Occipital lobe (tissue), 1 donor: ENCODE measurements at regions not wholly inside any gene's neighbourhood (a gene's known extent, or its start where the extent isn't known, plus 50 kb on each side); places are given as distances from the start of the nearest gene placed in this dataset.
"Not testable (repeated sequence)": the region's sequence is repeated elsewhere in the genome, so short reads cannot be mapped to it uniquely, and the experiment has no call there.

Experiments
- DNase-seq: peaks from one replicate; lab custom pipeline; 2025; lab: John Stamatoyannopoulos, UW

GRCh38 chr13:43946281-43946680 is 66.6 kb downstream of the LACC1 start:
- DNase-seq = no peak

DNA sequence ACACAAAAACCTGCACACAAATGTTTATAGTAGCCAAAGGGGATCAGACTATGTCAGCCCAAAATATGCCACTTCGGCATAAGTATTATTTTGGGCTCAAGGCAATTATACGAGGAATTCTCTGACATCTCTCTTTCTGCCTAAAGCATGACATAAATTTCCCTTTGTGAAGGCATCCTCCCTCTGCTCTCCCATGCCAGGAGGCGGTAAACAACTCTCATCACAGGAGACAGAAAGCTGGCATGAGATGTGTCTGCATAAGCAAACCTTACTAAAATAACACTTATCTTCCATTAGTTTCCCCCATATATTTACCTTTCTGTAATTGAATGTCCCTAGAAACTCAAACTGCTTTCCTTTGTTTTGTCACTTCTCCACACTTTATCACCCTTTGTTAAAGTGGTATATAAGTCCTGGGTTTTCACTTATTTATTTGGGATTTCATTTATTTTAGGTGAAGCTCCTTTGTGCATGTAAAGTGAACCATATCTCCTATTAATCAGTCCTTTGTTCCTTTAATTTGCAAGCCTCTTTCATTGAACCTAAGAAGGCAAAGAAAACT is 68.3 kb downstream of the LACC1 start:
- no peak for DNase-seq

DNA sequence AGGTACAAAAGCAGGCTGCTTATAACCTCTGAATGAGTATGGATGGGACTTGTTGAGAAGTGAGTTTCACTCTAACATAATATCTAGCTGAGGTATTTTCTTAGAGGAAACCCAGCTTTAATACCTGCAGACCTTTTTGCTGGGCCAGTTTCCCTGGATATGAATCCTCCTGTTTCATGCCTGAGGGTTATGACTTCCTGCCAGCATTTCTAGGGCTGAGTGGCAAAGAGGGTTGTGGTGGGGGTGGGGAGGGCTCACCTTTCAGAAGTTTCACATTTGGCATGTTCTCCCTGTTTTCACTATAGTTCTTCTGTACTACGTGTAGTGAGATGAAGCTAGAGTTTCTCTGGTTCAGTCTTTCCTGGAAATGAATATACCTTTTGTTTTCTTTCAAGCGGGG is 73.7 kb downstream of the LACC1 start:
- DNase-seq = no peak

DNA sequence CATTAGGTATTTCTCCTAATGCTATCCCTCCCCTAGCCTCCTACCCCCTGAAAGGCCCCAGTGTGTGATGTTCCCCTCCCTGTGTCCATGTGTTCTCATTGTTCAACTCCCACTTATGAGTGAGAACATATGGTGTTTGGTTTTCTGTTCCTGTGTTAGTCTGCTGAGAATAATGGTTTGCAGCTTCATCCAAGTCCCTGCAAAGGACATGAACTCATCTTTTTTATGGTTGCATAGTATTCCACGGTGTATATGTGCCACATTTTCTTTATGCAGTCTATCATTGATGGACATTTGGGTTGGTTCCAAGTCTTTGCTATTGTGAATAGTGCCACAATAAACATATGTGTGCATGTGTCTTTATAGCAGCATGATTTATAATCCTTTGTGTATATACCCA is 77.3 kb downstream of the LACC1 start:
- not testable (repeated sequence) for DNase-seq

DNA sequence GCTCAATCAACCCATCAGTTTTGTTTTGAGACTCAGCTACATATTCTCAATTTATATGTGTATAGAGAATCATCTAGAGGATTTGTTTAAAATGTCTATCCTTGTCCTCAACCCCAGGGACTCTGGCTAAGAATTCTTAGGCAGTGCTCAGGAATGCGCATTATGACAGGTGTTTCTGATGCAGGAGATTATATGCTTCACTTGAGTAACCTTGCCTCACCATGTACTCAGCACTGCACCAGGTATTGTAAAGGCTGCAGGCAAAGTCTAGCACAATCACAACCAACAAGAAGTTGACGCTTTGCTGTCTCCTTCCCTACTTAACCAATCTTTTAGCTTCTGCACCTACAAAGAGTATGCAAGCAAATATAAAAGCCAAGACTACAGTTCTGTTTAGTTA is 79.6 kb downstream of the LACC1 start:
- no peak for DNase-seq

- no peak for DNase-seq
These were observed 82.2 kb downstream of the LACC1 start for GRCh38 chr13:43961909-43962308.

DNA sequence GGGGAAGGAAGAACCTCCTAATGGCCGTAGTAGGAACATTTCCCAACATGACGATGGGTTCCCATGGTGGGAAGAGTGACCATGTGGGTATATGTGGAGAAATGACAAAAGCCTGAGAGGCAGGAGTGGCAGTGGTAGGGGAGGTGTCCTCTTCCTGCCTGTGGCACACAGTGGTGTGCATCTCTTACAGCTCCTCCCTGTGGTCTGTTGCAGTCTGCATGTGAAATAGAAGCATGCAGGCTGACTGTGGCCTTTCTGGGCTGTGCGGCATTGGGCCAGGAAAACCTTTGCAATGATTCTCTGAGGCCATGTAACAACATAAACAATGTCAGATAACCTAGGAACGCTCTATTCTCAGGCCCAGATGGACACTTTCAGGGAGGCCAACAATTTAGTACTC is 84.0 kb downstream of the LACC1 start:
- DNase-seq = no peak

GRCh38 chr13:43964698-43965458 is 85.2 kb downstream of the LACC1 start:
- DNase-seq = no peak

- DNase-seq = no peak
These were observed 85.7 kb downstream of the LACC1 start for GRCh38 chr13:43965459-43965845.

GRCh38 chr13:43968251-43968942 is 88.7 kb downstream of the LACC1 start:
- DNase-seq = not testable (repeated sequence)

- not testable (repeated sequence) for DNase-seq
These were observed 89.4 kb downstream of the LACC1 start for GRCh38 chr13:43968943-43969690.

DNA sequence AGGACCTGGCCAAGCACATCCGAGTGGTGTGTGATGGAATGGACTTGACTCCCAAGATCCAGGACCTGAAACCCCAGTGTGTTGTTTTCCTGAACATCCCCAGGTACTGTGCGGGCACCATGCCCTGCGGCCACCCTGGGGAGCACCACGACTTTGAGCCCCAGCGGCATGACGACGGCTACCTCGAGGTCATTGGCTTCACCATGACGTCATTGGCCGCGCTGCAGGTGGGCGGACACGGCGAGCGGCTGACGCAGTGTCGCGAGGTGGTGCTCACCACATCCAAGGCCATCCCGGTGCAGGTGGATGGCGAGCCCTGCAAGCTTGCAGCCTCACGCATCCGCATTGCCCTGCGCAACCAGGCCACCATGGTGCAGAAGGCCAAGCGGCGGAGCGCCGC is 90.2 kb downstream of the LACC1 start:
- DNase-seq = not testable (repeated sequence)

DNA sequence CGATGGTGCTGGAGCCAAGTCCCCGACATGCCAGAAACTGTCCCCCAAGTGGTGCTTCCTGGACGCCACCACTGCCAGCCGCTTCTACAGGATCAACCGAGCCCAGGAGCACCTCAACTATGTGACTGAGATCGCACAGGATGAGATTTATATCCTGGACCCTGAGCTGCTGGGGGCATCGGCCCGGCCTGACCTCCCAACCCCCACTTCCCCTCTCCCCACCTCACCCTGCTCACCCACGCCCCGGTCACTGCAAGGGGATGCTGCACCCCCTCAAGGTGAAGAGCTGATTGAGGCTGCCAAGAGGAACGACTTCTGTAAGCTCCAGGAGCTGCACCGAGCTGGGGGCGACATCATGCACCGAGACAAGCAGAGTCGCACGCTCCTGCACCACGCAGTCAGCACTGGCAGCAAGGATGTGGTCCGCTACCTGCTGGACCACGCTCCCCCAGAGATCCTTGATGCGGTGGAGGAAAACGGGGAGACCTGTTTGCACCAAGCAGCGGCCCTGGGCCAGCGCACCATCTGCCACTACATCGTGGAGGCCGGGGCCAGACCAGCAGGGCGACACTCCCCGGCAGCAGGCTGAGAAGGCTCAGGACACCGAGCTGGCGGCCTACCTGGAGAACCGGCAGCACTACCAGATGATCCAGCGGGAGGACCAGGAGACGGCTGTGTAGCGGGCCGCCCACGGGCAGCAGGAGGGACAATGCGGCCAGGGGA is 91.0 kb downstream of the LACC1 start:
- DNase-seq = not testable (repeated sequence)

DNA sequence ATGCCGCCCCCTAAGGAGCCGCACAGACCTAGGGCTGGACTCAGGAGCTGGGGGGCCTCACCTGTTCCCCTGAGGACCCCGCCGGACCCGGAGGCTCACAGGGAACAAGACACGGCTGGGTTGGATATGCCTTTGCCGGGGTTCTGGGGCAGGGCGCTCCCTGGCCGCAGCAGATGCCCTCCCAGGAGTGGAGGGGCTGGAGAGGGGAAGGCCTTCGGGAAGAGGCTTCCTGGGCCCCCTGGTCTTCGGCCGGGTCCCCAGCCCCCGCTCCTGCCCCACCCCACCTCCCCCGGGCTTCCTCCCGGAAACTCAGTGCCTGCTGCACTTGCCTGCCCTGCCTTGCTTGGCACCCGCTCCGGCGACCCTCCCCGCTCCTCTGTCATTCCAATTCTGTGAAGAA is 91.6 kb downstream of the LACC1 start:
- not testable (repeated sequence) for DNase-seq

DNA sequence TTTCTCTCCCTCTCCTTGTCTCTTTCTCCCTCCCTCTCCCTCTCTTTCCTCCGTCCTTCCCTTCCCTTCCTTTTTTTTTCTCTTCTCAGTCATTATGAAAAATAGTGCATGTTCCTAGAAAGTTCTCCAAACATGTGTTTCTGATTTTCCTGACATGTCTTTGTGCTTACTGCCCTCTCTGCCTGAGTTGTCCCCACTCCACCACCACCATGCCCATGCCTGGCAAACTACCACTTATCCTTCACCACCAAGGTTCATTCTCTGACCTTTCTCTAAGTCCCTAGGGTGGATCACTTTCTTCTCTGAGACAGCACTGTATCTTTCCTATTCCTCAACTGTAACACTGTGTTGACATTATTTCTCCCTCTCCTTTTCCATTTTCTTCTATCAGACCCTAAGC is 98.2 kb downstream of the LACC1 start:
- DNase-seq = no peak

GRCh38 chr13:43978688-43979087 is 99.0 kb downstream of the LACC1 start:
- DNase-seq = no peak

GRCh38 chr13:43979492-43979891 is 99.8 kb downstream of the LACC1 start:
- DNase-seq = no peak

DNA sequence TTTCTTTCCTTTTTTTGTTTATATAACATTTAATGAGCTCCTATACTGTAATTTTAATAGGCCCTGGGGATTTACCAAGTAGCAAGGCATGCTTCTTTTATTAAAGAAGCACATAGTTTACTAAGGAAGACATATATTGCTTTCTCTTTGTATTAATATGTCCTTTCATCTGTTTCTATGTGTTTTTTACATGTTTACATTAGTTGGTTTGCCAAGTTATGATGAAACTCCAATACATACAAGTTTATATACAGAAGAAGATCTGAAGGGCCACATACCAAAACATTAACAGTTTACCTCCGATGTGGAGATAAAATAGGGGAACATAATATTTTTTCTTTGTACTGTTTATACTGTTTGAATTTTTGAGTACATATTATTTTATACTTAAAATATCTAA is 100.9 kb downstream of the LACC1 start:
- DNase-seq = no peak

DNA sequence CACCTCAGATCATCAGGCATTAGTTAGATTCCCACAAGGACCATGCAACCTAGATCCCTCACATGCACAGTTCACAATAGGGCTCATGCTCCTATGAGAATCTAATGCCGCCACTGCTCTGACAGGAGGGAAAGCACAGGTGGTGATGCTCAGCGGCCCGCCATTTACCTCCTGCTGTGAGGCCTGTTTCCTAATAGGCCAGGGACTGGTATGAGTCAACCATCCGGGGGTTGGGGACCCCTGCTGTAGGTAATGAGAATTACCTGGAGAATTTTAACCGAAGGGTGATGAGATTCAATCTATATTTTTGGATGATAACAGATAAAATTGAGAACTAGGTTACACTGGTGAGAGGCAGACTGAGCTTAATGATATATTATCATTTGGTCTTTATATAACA is 101.4 kb downstream of the LACC1 start:
- DNase-seq = no peak

GRCh38 chr13:43981512-43982301 is 102.0 kb downstream of the LACC1 start:
- DNase-seq = no peak

- DNase-seq = no peak
These were observed 103.7 kb downstream of the LACC1 start for GRCh38 chr13:43983373-43983772.
